HEK293T (cell line): ENCODE measurements at regions not wholly inside any gene's neighbourhood (a gene's known extent, or its start where the extent isn't known, plus 50 kb on each side); places are given as distances from the start of the nearest gene placed in this dataset.

Experiments used
- CTCF ChIA-PET: fragments of 350-600 bp; formaldehyde crosslinking; extraction: SDS; loops from one replicate; lab custom pipeline; 2021; ENCODE audit warnings: antibody characterized with exemption, inconsistent platforms; lab: Yijun Ruan, JAX
- POLR2A ChIA-PET: fragments of 350-600 bp; formaldehyde crosslinking; extraction: SDS; loops from one replicate; lab custom pipeline; 2020; ENCODE audit warnings: antibody characterized with exemption, inconsistent platforms; lab: Yijun Ruan, JAX
- DNase-seq: peaks from one replicate; pipeline ENCODE4 v3.0.0; 2012; ENCODE audit warnings: mixed read lengths; ENCODE audit errors: extremely low spot score
- ARNT ChIP-seq: fragments of 450-650 bp; IDR thresholded peaks from 2 replicates; pipeline ENCODE4 v1.6.1; 2017; ENCODE audit warnings: mild to moderate bottlenecking
- BHLHE40 ChIP-seq: fragments of 450-650 bp; IDR thresholded peaks from 2 replicates; pipeline ENCODE4 v1.6.1; 2016; ENCODE audit warnings: mild to moderate bottlenecking, moderate library complexity, borderline replicate concordance
- CTBP1 ChIP-seq: fragments of 450-650 bp; IDR thresholded peaks from 2 replicates; pipeline ENCODE4 v1.6.1; 2016; ENCODE audit warnings: borderline replicate concordance
- ELF4 ChIP-seq: fragments of 450-650 bp; IDR thresholded peaks from 2 replicates; pipeline ENCODE4 v1.6.1; 2017; ENCODE audit warnings: antibody characterized with exemption
- FOXA1 ChIP-seq: fragments of 450-650 bp; IDR thresholded peaks from 2 replicates; pipeline ENCODE4 v1.6.1; 2016; ENCODE audit warnings: mild to moderate bottlenecking
- FOXK2 ChIP-seq: fragments of 450-650 bp; IDR thresholded peaks from 2 replicates; pipeline ENCODE4 v1.6.1; 2016; ENCODE audit warnings: mild to moderate bottlenecking
- FOXM1 ChIP-seq: fragments of 450-650 bp; IDR thresholded peaks from 2 replicates; pipeline ENCODE4 v1.6.1; 2017; ENCODE audit warnings: mild to moderate bottlenecking, borderline replicate concordance
- HDGF ChIP-seq: fragments of 450-650 bp; IDR thresholded peaks from 2 replicates; pipeline ENCODE4 v1.6.1; 2017; ENCODE audit warnings: antibody characterized with exemption, borderline replicate concordance
- L3MBTL2 ChIP-seq: fragments of 450-650 bp; conservative IDR thresholded peaks from 2 replicates; pipeline ENCODE4 v1.6.1; 2016; ENCODE audit warnings: mild to moderate bottlenecking
- LEF1 ChIP-seq: fragments of 450-650 bp; IDR thresholded peaks from 2 replicates; pipeline ENCODE4 v1.6.1; 2017; ENCODE audit warnings: mild to moderate bottlenecking, borderline replicate concordance
- NFRKB ChIP-seq: fragments of 450-650 bp; IDR thresholded peaks from 2 replicates; pipeline ENCODE4 v1.6.1; 2016; ENCODE audit warnings: mild to moderate bottlenecking, moderate library complexity
- SP1 ChIP-seq: fragments of 450-650 bp; IDR thresholded peaks from 2 replicates; pipeline ENCODE4 v1.6.1; 2017
- SUZ12 ChIP-seq: fragments of 450-650 bp; IDR thresholded peaks from 2 replicates; pipeline ENCODE4 v1.6.1; 2016; ENCODE audit warnings: mild to moderate bottlenecking
- TARDBP ChIP-seq: fragments of 450-650 bp; IDR thresholded peaks from 2 replicates; pipeline ENCODE4 v1.6.1; 2016
- ZNF384 ChIP-seq: fragments of 450-650 bp; IDR thresholded peaks from 2 replicates; pipeline ENCODE4 v1.6.1; 2016
- TF ChIP-seq, protein P1 (sequence below): fragments of 450-650 bp; IDR thresholded peaks from 2 replicates; pipeline ENCODE4 v1.6.1; 2016

DNA sequence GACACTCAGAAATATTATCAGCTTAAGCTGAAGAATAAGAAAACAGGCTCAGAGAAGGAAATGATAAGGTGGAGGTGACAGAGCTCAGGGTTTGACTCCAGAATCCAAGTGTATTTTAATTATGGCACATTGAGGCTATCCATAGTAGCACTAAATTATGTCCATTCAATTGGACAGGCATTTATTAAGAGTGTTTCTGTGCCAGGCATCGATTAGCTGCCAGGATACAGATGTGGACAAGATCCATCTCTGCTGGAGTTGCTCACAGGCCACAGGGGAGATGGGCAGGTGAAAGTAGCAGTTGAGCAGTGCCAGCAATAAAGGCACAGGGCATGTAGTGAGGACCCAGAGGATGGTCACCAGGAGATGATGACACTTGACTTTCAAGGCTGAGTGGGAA lies 592.5 kb downstream of the INSC start:
- DNase-seq: no peak
- ChIA-PET POLR2A (no interaction called here), CTCF (no interaction called here)
- TF ChIP-seq FOXK2 (no peak), FOXM1 (no peak), ELF4 (no peak), SUZ12 (no peak), FOXA1 (no peak), CTBP1 (no peak), NFRKB (no peak), BHLHE40 (no peak), LEF1 (no peak), HDGF (no peak), ZNF384 (no peak), ARNT (no peak), L3MBTL2 (no peak), TARDBP (no peak), SP1 (no peak)
- TF ChIP-seq, protein P1, sequence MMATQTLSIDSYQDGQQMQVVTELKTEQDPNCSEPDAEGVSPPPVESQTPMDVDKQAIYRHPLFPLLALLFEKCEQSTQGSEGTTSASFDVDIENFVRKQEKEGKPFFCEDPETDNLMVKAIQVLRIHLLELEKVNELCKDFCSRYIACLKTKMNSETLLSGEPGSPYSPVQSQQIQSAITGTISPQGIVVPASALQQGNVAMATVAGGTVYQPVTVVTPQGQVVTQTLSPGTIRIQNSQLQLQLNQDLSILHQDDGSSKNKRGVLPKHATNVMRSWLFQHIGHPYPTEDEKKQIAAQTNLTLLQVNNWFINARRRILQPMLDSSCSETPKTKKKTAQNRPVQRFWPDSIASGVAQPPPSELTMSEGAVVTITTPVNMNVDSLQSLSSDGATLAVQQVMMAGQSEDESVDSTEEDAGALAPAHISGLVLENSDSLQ: no peak

DNA sequence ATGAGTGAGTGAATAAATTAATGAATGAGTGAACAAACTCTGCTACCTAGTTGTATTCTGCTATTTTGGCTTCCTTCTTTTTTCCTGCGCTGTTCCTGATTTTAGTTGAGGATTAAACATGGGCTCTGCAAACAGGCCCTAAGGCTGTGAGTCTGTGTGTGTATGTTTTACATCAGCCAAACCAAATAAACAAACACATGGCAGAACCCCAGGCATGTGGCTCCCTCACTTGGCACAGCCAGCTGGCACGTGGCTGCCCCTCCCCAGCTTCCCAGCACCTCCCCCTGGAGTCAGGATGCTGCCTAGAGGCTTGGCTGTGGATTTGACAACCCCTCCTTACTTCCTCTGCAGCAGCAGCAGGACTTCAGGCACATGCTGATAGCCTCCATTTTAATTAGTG lies 593.2 kb downstream of the INSC start:
- CTCF ChIA-PET: no interaction called here
- DNase-seq: no peak
- no peak for TF ChIP-seq FOXM1
- TF ChIP-seq SUZ12: no peak
- TF ChIP-seq, protein P1: no peak
- TF ChIP-seq TARDBP: no peak
- TF ChIP-seq HDGF: no peak
- no peak for TF ChIP-seq SP1
- TF ChIP-seq ELF4: no peak
- TF ChIP-seq ZNF384: no peak
- no peak for TF ChIP-seq CTBP1
- no peak for TF ChIP-seq L3MBTL2
- no peak for TF ChIP-seq FOXK2
- no peak for TF ChIP-seq LEF1
- POLR2A ChIA-PET: no interaction called here

DNA sequence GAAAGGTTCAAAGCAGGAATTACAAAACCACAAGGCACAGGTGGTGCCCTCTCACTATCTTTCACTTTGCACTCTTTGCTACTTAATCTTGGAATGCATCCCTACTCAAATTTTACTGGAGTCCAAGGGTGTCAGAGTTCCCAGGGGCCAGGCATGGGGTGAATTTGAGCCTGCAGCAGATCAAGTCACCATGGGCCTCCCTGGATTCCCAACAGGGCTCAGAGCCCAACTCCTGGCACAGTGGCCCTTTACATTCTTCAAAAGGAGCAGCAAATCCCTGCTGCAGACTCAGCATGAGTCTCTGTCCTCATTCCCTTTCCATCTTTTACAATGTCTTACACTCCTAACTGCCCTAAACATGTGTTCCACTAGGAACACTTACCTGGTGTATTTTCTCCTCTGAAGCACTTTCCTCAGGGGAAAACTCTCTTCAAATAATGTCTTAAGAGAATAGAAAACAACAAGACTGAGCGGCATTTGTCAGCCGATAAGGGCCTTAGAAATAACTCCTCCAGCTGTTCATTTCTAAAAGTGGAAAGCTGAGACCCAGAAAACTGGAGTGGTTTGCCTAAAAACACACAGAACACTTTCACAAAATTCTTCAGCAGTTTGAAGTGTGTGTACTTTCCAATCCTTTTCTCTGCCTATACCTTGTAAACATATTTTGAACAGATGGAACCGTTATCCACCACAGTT lies 596.0 kb downstream of the INSC start:
- ChIA-PET CTCF (no interaction called here), POLR2A (no interaction called here)
- DNase-seq: no peak
- no peak for TF ChIP-seq ELF4
- no peak for TF ChIP-seq SUZ12
- TF ChIP-seq HDGF: no peak
- TF ChIP-seq TARDBP: no peak
- TF ChIP-seq, protein P1: no peak
- no peak for TF ChIP-seq BHLHE40
- no peak for TF ChIP-seq CTBP1
- no peak for TF ChIP-seq SP1
- TF ChIP-seq ARNT: no peak
- TF ChIP-seq NFRKB: no peak
- no peak for TF ChIP-seq FOXM1
- no peak for TF ChIP-seq ZNF384
- TF ChIP-seq FOXA1: no peak
- no peak for TF ChIP-seq FOXK2
- no peak for TF ChIP-seq LEF1
- TF ChIP-seq L3MBTL2: no peak

DNA sequence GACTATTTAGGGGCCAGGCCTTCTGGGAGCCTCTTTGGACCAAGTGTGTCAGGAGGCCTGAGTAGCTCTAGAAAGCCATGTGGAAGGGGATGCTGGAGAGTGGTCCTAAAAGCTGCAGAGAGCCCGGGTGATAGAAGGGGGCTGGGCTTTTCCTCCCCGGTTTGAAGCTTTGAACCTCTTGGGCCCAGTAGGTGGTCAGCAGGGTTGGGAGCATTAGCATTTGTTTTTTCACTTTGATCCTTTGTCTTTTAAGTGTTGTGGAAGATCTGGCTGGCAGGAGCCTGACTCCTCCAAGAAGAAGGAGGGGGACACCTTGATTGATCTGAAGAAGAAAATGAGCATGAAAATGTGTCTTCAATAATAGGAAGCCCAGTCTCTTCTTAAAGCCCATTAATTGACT lies 596.6 kb downstream of the INSC start:
- no peak for DNase-seq
- ChIA-PET CTCF (no interaction called here), POLR2A (no interaction called here)

DNA sequence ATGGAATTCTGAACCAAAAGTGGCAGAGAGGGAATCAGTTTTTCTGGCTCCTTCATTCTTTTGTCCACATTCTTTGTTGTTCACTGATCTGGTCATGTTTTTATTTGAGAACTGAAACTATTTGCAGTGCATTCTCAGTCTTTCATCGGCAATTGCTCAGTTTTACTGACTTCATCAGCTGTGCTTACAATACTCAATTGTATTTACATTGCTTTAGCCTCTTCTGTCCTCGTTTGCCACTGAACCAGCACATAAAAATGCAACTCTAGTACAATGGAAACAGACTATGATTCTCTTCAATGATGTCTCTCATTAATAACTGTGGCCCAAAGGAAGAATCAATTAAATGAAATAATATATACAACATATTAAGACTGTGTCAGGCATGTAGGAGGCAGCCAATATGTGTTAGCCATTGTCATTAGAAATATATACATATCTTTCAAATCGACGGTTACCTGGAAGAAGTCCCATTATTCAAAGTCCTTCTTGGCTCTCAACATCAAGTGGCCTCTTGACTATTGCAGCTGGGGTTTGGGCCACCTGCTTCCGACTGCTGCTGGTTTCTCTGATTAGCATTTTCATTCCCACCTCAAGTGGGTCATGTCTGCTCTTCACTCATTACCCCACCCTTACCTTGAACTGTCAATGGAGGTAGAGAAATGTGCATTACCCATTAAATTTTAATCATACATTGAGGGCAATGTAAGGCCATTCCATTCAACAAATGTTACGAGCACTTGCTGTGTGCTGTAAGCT lies 600.1 kb downstream of the INSC start:
- POLR2A ChIA-PET: no interaction called here
- DNase-seq: no peak
- CTCF ChIA-PET: no interaction called here
- TF ChIP-seq LEF1 (no peak), L3MBTL2 (no peak), FOXK2 (no peak), FOXM1 (no peak), NFRKB (no peak), TARDBP (no peak), HDGF (no peak), CTBP1 (no peak), SP1 (no peak)
- TF ChIP-seq, protein P1: no peak

More for the DNA sequence above, 596.6 kb downstream of the INSC start:
- TF ChIP-seq ZNF384: no peak
- TF ChIP-seq TARDBP: no peak
- no peak for TF ChIP-seq CTBP1
- TF ChIP-seq FOXK2: no peak
- TF ChIP-seq BHLHE40: no peak
- no peak for TF ChIP-seq LEF1
- TF ChIP-seq HDGF: no peak
- TF ChIP-seq L3MBTL2: no peak
- TF ChIP-seq, protein P1: no peak
- TF ChIP-seq FOXM1: no peak
- TF ChIP-seq SUZ12: no peak
- no peak for TF ChIP-seq ELF4
- TF ChIP-seq FOXA1: no peak
